PC-9 (cell line): ENCODE measurements at regions not wholly inside any gene's neighbourhood (a gene's known extent, or its start where the extent isn't known, plus 50 kb on each side); places are given as distances from the start of the nearest gene placed in this dataset.

Experiments used
- BruUV-seq: library from RNA; stranded (reverse); fragments of 400-500 nt; replicated peaks from 2 replicates; lab custom pipeline; 2021; lab: Mats Ljungman, UMichigan
- CTCF ChIA-PET: fragments of 300-600 bp; sonication (Branson Sonifier 250); formaldehyde crosslinking; loops from one replicate; lab custom pipeline; 2022; ENCODE audit warnings: antibody characterized with exemption; lab: Charles Lee
- POLR2A ChIA-PET: fragments of 300-600 bp; sonication (Branson Sonifier 250); formaldehyde crosslinking; loops from one replicate; lab custom pipeline; 2022; ENCODE audit warnings: antibody characterized with exemption; ENCODE audit not compliant: unreplicated experiment; lab: Charles Lee
- DNase-seq, 2 experiments: peaks; one replicate each; pipeline versions ENCODE4 v3.0.0 to v3.0.0-alpha.2; 2015 to 2022; ENCODE audit warnings: mixed read lengths in 1 of 2
- H2AFZ ChIP-seq: fragments of 200-600 bp; sonication (generic); 2 replicates; pipeline ENCODE4 v1.8.1; 2017; ENCODE audit warnings: antibody characterized with exemption
- H3F3A ChIP-seq: fragments of 200-600 bp; sonication (generic); 2 replicates; pipeline ENCODE4 v1.8.1; 2017; ENCODE audit warnings: antibody characterized with exemption, mild to moderate bottlenecking, low read depth; ENCODE audit not compliant: insufficient read depth
- H3K27ac ChIP-seq: fragments of 200-600 bp; sonication (generic); 2 replicates; pipeline ENCODE4 v1.6.1; 2016; ENCODE audit warnings: mixed run types
- H3K27me3 ChIP-seq: fragments of 200-600 bp; sonication (generic); 2 replicates; pipeline ENCODE4 v1.6.1; 2016; ENCODE audit warnings: low read depth, mixed run types; ENCODE audit not compliant: insufficient read depth
- H3K36me3 ChIP-seq: fragments of 200-600 bp; sonication (generic); 2 replicates; pipeline ENCODE4 v1.6.1; 2016; ENCODE audit warnings: low read depth, mixed run types
- H3K4me1 ChIP-seq: fragments of 200-600 bp; sonication (generic); replicated peaks from 2 replicates; pipeline ENCODE4 v1.6.1; 2016; ENCODE audit warnings: mixed run types; ENCODE audit not compliant: insufficient read depth
- H3K4me2 ChIP-seq: fragments of 200-600 bp; sonication (generic); 2 replicates; pipeline ENCODE4 v1.6.1; 2017; ENCODE audit warnings: mixed run types
- H3K4me3 ChIP-seq: fragments of 200-600 bp; sonication (generic); 2 replicates; pipeline ENCODE4 v1.6.1; 2016; ENCODE audit warnings: mixed run types
- H3K79me2 ChIP-seq: fragments of 200-600 bp; sonication (generic); 2 replicates; pipeline ENCODE4 v1.6.1; 2017; ENCODE audit warnings: low read depth, mixed run types
- H3K9me2 ChIP-seq: fragments of 200-600 bp; sonication (generic); 2 replicates; pipeline ENCODE4 v1.8.1; 2017; ENCODE audit warnings: mild to moderate bottlenecking; ENCODE audit not compliant: insufficient read depth
- H3K9me3 ChIP-seq: fragments of 200-600 bp; sonication (generic); 2 replicates; pipeline ENCODE4 v1.8.1; 2016; ENCODE audit warnings: low read depth; ENCODE audit not compliant: insufficient read depth
- H4K20me1 ChIP-seq: fragments of 200-600 bp; sonication (generic); 2 replicates; pipeline ENCODE4 v1.8.1; 2017; ENCODE audit not compliant: insufficient read depth
- CTCF ChIP-seq: fragments of 200-600 bp; sonication (generic); conservative IDR thresholded peaks from 2 replicates; pipeline ENCODE4 v1.6.1; 2017; ENCODE audit warnings: mixed run types, antibody characterized with exemption, mild to moderate bottlenecking, moderate library complexity
- EZH2 ChIP-seq: fragments of 200-600 bp; sonication (generic); IDR thresholded peaks from 2 replicates; pipeline ENCODE4 v1.8.0; 2017; ENCODE audit warnings: antibody characterized with exemption, low read depth
- intact Hi-C: fragments of 100-400 bp; cut with micrococcal nuclease; formaldehyde crosslinking; loops from one replicate; pipeline ENCODE4 v1.10.0; 2022; ENCODE audit not compliant: unreplicated experiment

GRCh38 chr7:96770758-96771157, 61.1 kb upstream of the SEM1 start:
- no peak overlapping the region for H2AFZ ChIP-seq
- no peaks in the 10 kb centered on the region for H3K36me3 ChIP-seq
- TF ChIP-seq CTCF: no peak
- TF ChIP-seq EZH2: no peak
- no TSS peak for BruUV-seq
- H3K4me1 ChIP-seq: no peaks in the 10 kb centered on the region
- H3K9me3 ChIP-seq: no peaks in the 10 kb centered on the region
- H3F3A ChIP-seq: no peaks in the 10 kb centered on the region
- ChIA-PET POLR2A (no interaction called here), CTCF (no interaction called here)
- H3K79me2 ChIP-seq: no peaks in the 10 kb centered on the region
- no peaks in the 10 kb centered on the region for H4K20me1 ChIP-seq
- no peak overlapping the region for H3K4me2 ChIP-seq
- H3K4me3 ChIP-seq: no peak overlapping the region
- no peak for DNase-seq
- no peak overlapping the region for H3K27ac ChIP-seq
- H3K27me3 ChIP-seq: no peaks in the 10 kb centered on the region
- H3K9me2 ChIP-seq: no peaks in the 10 kb centered on the region; the same call in 1 of the 2 replicates
- intact Hi-C loops: no loop called here

- H3K4me3 ChIP-seq: no peak overlapping the region
- H3K79me2 ChIP-seq: no peaks in the 10 kb centered on the region
- TF ChIP-seq CTCF (no peak), EZH2 (no peak)
- no peak overlapping the region for H3K4me2 ChIP-seq
- H3K4me1 ChIP-seq: no peaks in the 10 kb centered on the region
- POLR2A ChIA-PET: no interaction called here
- H3K9me3 ChIP-seq: no peaks in the 10 kb centered on the region
- DNase-seq: no peak
- BruUV-seq: no TSS peak
- CTCF ChIA-PET: no interaction called here
- H3F3A ChIP-seq: no peaks in the 10 kb centered on the region
- H4K20me1 ChIP-seq: no peaks in the 10 kb centered on the region
- intact Hi-C loops: no loop called here
- H2AFZ ChIP-seq: no peak overlapping the region
- H3K9me2 ChIP-seq: no peaks in the 10 kb centered on the region; the same call in 1 of the 2 replicates
- H3K36me3 ChIP-seq: no peaks in the 10 kb centered on the region
- H3K27ac ChIP-seq: no peak overlapping the region
- H3K27me3 ChIP-seq: no peaks in the 10 kb centered on the region
Measured at GRCh38 chr7:96772139-96772694, 62.6 kb upstream of the SEM1 start.

- Histone ChIP-seq H3K79me2 (no peaks in the 10 kb centered on the region), H3K4me1 (no peaks in the 10 kb centered on the region), H4K20me1 (no peaks in the 10 kb centered on the region), H3K27ac (no peak overlapping the region), H3K4me3 (no peak overlapping the region), H2AFZ (no peak overlapping the region), H3K27me3 (no peaks in the 10 kb centered on the region), H3K4me2 (no peak overlapping the region), H3K36me3 (no peaks in the 10 kb centered on the region), H3K9me2 (no peaks in the 10 kb centered on the region; the same call in 1 of the 2 replicates), H3F3A (no peaks in the 10 kb centered on the region), H3K9me3 (no peaks in the 10 kb centered on the region)
- DNase-seq: no peak
- ChIA-PET POLR2A (no interaction called here), CTCF (no interaction called here)
- intact Hi-C loops: no loop called here
- no peak for TF ChIP-seq CTCF
- no peak for TF ChIP-seq EZH2
- no TSS peak for BruUV-seq
Measured at GRCh38 chr7:96773483-96773882, 63.8 kb upstream of the SEM1 start.
